Gastrocnemius medialis (tissue), 4 donors: ENCODE measurements at regions not wholly inside any gene's neighbourhood (a gene's known extent, or its start where the extent isn't known, plus 50 kb on each side); places are given as distances from the start of the nearest gene placed in this dataset.

Experiments
- CTCF ChIP-seq, 5 experiments: fragments of 450-650 bp in 3 of 5; fragments of 200-600 bp in 2 of 5; sonication (generic) in 2 of 5; IDR thresholded peaks in 4 of 5; conservative IDR thresholded peaks in 1 of 5; 1 replicate in 4 of 5; 2 replicates in 1 of 5; pipeline ENCODE4 v1.5.1; 2016 to 2019; ENCODE audit warnings: antibody characterized with exemption in 5 of 5, mild to moderate bottlenecking in 3 of 5, moderate library complexity in 3 of 5
- POLR2A ChIP-seq, 2 donors: fragments of 450-650 bp; IDR thresholded peaks; one replicate each; pipeline ENCODE4 v1.6.1; 2017; ENCODE audit warnings: antibody characterized with exemption in 2 of 2, mild to moderate bottlenecking in 2 of 2, moderate library complexity in 2 of 2

GRCh38 chrX:122667667-122668066, 516.4 kb upstream of the GRIA3 start:
- TF ChIP-seq CTCF (IDR thresholded peaks at IDR 0.05 in 4 of 5, conservative IDR thresholded peaks at IDR 0.05 in 1 of 5) = no peak
- no peak for TF ChIP-seq POLR2A (IDR thresholded peaks at IDR 0.05)
